Astrocyte (in vitro differentiated cells and primary cell): ENCODE measurements at regions not wholly inside any gene's neighbourhood (a gene's known extent, or its start where the extent isn't known, plus 50 kb on each side); places are given as distances from the start of the nearest gene placed in this dataset.
A peak's percentile ranks its signal among the peaks of the same experiment; 100 is the strongest.

Source experiments
- DNase-seq: peaks from one replicate; pipeline ENCODE4 v3.0.0-alpha.2; 2010; ENCODE audit warnings: low read depth
- FAIRE-seq: peaks from 2 replicates; lab custom pipeline; 2011; peaks lifted over from hg19 to GRCh38; lab: Jason Lieb, UNC
- H2AFZ ChIP-seq: 2 replicates; pipeline ENCODE4 v1.6.0; 2012; ENCODE audit warnings: low read depth, low read length, inconsistent platforms
- H3K27ac ChIP-seq: 2 replicates; pipeline ENCODE4 v1.5.1; 2011; ENCODE audit warnings: low read depth, low read length, inconsistent platforms
- H3K27me3 ChIP-seq: 2 replicates; pipeline ENCODE4 v1.6.0; 2011; ENCODE audit warnings: low read length, inconsistent platforms; ENCODE audit not compliant: insufficient read depth
- H3K36me3 ChIP-seq: 2 replicates; pipeline ENCODE4 v1.5.1; 2011; ENCODE audit warnings: low read length, inconsistent platforms; ENCODE audit not compliant: insufficient read depth
- H3K4me1 ChIP-seq: 2 replicates; pipeline ENCODE4 v1.5.1; 2011; ENCODE audit warnings: low read length, inconsistent platforms; ENCODE audit not compliant: insufficient read depth
- H3K4me2 ChIP-seq: 2 replicates; pipeline ENCODE4 v1.6.0; 2012; ENCODE audit warnings: low read length, inconsistent platforms
- H3K4me3 ChIP-seq: 2 replicates; pipeline ENCODE4 v1.5.1; 2011; ENCODE audit warnings: low read depth, mild to moderate bottlenecking, low read length, inconsistent platforms; ENCODE audit not compliant: insufficient read depth
- H3K79me2 ChIP-seq: 2 replicates; pipeline ENCODE4 v1.6.0; 2012; ENCODE audit warnings: mild to moderate bottlenecking, low read length, inconsistent platforms; ENCODE audit not compliant: insufficient read depth
- H3K9ac ChIP-seq: 2 replicates; pipeline ENCODE4 v1.6.0; 2012; ENCODE audit warnings: mild to moderate bottlenecking, low read length, inconsistent platforms
- H3K9me3 ChIP-seq: 2 replicates; pipeline ENCODE4 v1.5.1; 2012; ENCODE audit warnings: low read depth, mild to moderate bottlenecking, low read length, inconsistent platforms; ENCODE audit not compliant: insufficient read depth
- H4K20me1 ChIP-seq: 2 replicates; pipeline ENCODE4 v1.6.0; 2012; ENCODE audit warnings: low read length, inconsistent platforms; ENCODE audit not compliant: insufficient read depth
- H3K27ac Mint-ChIP-seq: one replicate; pipeline ENCODE4 v1.8.0; 2021; ENCODE audit warnings: mild to moderate bottlenecking, mixed read lengths; ENCODE audit not compliant: unreplicated experiment
- H3K27me3 Mint-ChIP-seq: one replicate; pipeline ENCODE4 v1.8.0; 2021; ENCODE audit warnings: low read depth, mixed read lengths; ENCODE audit not compliant: unreplicated experiment
- H3K36me3 Mint-ChIP-seq: one replicate; pipeline ENCODE4 v1.8.0; 2021; ENCODE audit warnings: low read depth, mixed read lengths; ENCODE audit not compliant: unreplicated experiment
- H3K4me1 Mint-ChIP-seq: one replicate; pipeline ENCODE4 v1.8.0; 2021; ENCODE audit warnings: low read depth, mixed read lengths; ENCODE audit not compliant: unreplicated experiment
- H3K4me3 Mint-ChIP-seq: one replicate; pipeline ENCODE4 v1.8.0; 2021; ENCODE audit warnings: mild to moderate bottlenecking, moderate library complexity, mixed read lengths; ENCODE audit not compliant: unreplicated experiment
- H3K9me3 Mint-ChIP-seq: one replicate; pipeline ENCODE4 v1.8.0; 2021; ENCODE audit warnings: mild to moderate bottlenecking, mixed read lengths; ENCODE audit not compliant: unreplicated experiment
- CTCF ChIP-seq: IDR thresholded peaks from 2 replicates; pipeline ENCODE4 v1.5.1; 2011; ENCODE audit warnings: low read depth, mild to moderate bottlenecking, inconsistent platforms, low read length, moderate library complexity; ENCODE audit not compliant: insufficient read depth
- EZH2 ChIP-seq: IDR thresholded peaks from 2 replicates; pipeline ENCODE4 v1.6.1; 2012; ENCODE audit warnings: mild to moderate bottlenecking, low read length, inconsistent platforms; ENCODE audit not compliant: insufficient read depth

- H3K4me2 ChIP-seq: no peak overlapping the region
- no peaks in the 10 kb centered on the region for H3K36me3 Mint-ChIP-seq
- H3K4me1 ChIP-seq: no peaks in the 10 kb centered on the region
- H3K27ac ChIP-seq: no peak overlapping the region
- no peaks in the 10 kb centered on the region for H3K9me3 ChIP-seq
- H3K9me3 Mint-ChIP-seq: peaks cover 11% of the 10 kb centered on the region
- peaks cover 3% of the 10 kb centered on the region for H3K4me1 Mint-ChIP-seq
- no peaks in the 10 kb centered on the region for H4K20me1 ChIP-seq
- no peak overlapping the region for H3K9ac ChIP-seq
- H3K36me3 ChIP-seq: no peaks in the 10 kb centered on the region
- H3K27me3 ChIP-seq: no peaks in the 10 kb centered on the region
- no peak overlapping the region for H3K27ac Mint-ChIP-seq
- H3K4me3 Mint-ChIP-seq: no peak overlapping the region
- TF ChIP-seq EZH2: no peak
- TF ChIP-seq CTCF: no peak
- H3K4me3 ChIP-seq: no peak overlapping the region
- H3K27me3 Mint-ChIP-seq: peaks cover 43% of the 10 kb centered on the region
- DNase-seq: peak; percentile 72
- FAIRE-seq: no peak
- no peak overlapping the region for H2AFZ ChIP-seq
- H3K79me2 ChIP-seq: no peaks in the 10 kb centered on the region
Measured at GRCh38 chr5:174352681-174353080, 307.2 kb downstream of the NSG2 start.

GRCh38 chr5:174354571-174354970, 309.1 kb downstream of the NSG2 start:
- Histone ChIP-seq H3K9ac (no peak overlapping the region), H3K27ac (no peak overlapping the region), H3K79me2 (no peaks in the 10 kb centered on the region), H3K4me2 (no peak overlapping the region), H4K20me1 (no peaks in the 10 kb centered on the region), H2AFZ (no peak overlapping the region), H3K4me3 (no peak overlapping the region), H3K4me1 (no peaks in the 10 kb centered on the region), H3K27me3 (no peaks in the 10 kb centered on the region), H3K36me3 (no peaks in the 10 kb centered on the region), H3K9me3 (no peaks in the 10 kb centered on the region)
- Mint-ChIP-seq H3K36me3 (no peaks in the 10 kb centered on the region), H3K4me3 (no peak overlapping the region), H3K9me3 (peaks cover 11% of the 10 kb centered on the region), H3K27me3 (peaks cover 28% of the 10 kb centered on the region), H3K4me1 (peaks cover 3% of the 10 kb centered on the region), H3K27ac (no peak overlapping the region)
- no peak for TF ChIP-seq EZH2
- no peak for TF ChIP-seq CTCF
- DNase-seq: peak; percentile 75
- FAIRE-seq: no peak

DNA sequence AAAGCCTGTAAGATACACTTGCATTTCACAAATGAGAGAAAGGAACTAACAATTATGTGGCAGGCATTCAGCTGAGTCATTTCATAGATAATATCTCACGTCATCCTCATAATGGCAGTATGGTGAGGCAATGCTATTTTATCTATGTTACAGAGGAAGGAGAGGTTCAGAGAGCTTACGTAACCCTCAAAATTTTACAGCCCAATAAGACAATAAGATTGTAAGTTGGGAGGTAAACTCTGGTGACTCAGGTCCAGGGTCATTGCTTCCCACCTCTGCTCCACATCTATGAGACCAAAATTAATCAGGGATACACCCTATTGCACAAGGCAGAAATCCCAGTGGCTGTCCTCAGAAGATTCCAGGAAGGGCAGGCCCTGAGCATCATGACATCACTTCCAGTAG, 309.7 kb downstream of the NSG2 start:
- H3K9me3 ChIP-seq: no peaks in the 10 kb centered on the region
- no peak for FAIRE-seq
- no peaks in the 10 kb centered on the region for H3K36me3 Mint-ChIP-seq

More for the DNA sequence above, 309.7 kb downstream of the NSG2 start:
- H3K27ac ChIP-seq: no peak overlapping the region
- H3K9ac ChIP-seq: no peak overlapping the region
- no peaks in the 10 kb centered on the region for H3K36me3 ChIP-seq
- H3K9me3 Mint-ChIP-seq: peaks cover 11% of the 10 kb centered on the region
- no peaks in the 10 kb centered on the region for H3K27me3 ChIP-seq
- H3K27me3 Mint-ChIP-seq: peaks cover 28% of the 10 kb centered on the region
- H4K20me1 ChIP-seq: no peaks in the 10 kb centered on the region
- no peaks in the 10 kb centered on the region for H3K4me1 ChIP-seq
- no peak overlapping the region for H3K27ac Mint-ChIP-seq
- H3K79me2 ChIP-seq: no peaks in the 10 kb centered on the region
- peaks cover 3% of the 10 kb centered on the region for H3K4me1 Mint-ChIP-seq
- H3K4me3 ChIP-seq: no peak overlapping the region
- TF ChIP-seq CTCF: no peak
- TF ChIP-seq EZH2: no peak
- H3K4me3 Mint-ChIP-seq: no peak overlapping the region
- peak; percentile 98 for DNase-seq
- no peak overlapping the region for H2AFZ ChIP-seq
- no peak overlapping the region for H3K4me2 ChIP-seq
